HCT116 (cell line): ENCODE measurements at regions not wholly inside any gene's neighbourhood (a gene's known extent, or its start where the extent isn't known, plus 50 kb on each side); places are given as distances from the start of the nearest gene placed in this dataset.

Experiments used
- ATAC-seq: fragments of 200-7000 bp; cut with Tn5 transposase; 2 replicates; pipeline ENCODE4 v1.9.1; 2020; ENCODE audit warnings: mild to moderate bottlenecking, moderate library complexity
- BruUV-seq: library from RNA; stranded (reverse); fragments of 400-500 nt; replicated peaks from 2 replicates; lab custom pipeline; 2021; lab: Mats Ljungman, UMichigan
- CTCF ChIA-PET: fragments of 300-600 bp; sonication (Branson Sonifier 250); formaldehyde crosslinking; loops from one replicate; lab custom pipeline; 2021; ENCODE audit warnings: antibody characterized with exemption; lab: Charles Lee
- POLR2A ChIA-PET: fragments of 300-600, 350-600 bp; sonication (Branson Sonifier 250); formaldehyde crosslinking; loops from one replicate; lab custom pipeline; 2021; ENCODE audit warnings: antibody characterized with exemption; lab: Charles Lee
- RAD21 ChIA-PET, 2 experiments: fragments of 300-600 bp; sonication (Branson Sonifier 250); formaldehyde crosslinking; loops; one replicate each; lab custom pipeline; 2023; ENCODE audit warnings: low total read pairs in 2 of 2; ENCODE audit not compliant: uncharacterized antibody in 2 of 2, unreplicated experiment in 2 of 2, low non-redundant PET in 1 of 2; lab: Charles Lee
- DNase-seq: peaks from one replicate; pipeline ENCODE4 v3.0.0-alpha.2; 2010; ENCODE audit warnings: low read depth, low spot score
- H2AFZ ChIP-seq: fragments of 200-600 bp; shearing (Covaris generic), sonication (generic); 2 replicates; pipeline ENCODE4 v1.6.1; 2017; ENCODE audit warnings: low read depth, mixed run types, mixed read lengths, antibody characterized with exemption, low read length; ENCODE audit not compliant: poor library complexity, severe bottlenecking
- H3K27ac ChIP-seq: 2 replicates; pipeline ENCODE4 v1.5.1; 2012; ENCODE audit warnings: low read depth, low read length
- H3K27me3 ChIP-seq: fragments of 200-600 bp; sonication (generic); 2 replicates; pipeline ENCODE4 v1.6.1; 2016; ENCODE audit warnings: mixed run types, low read length, mixed read lengths; ENCODE audit not compliant: insufficient read depth
- H3K36me3 ChIP-seq, 2 experiments: fragments of 200-500 bp in 1 of 2; fragments of 200-600 bp in 1 of 2; sonication (Bioruptor generic) in 1 of 2; sonication (generic) in 1 of 2; 2 replicates each; pipeline versions ENCODE4 v1.5.1 to v1.6.1; 2014 to 2016; ENCODE audit warnings: low read length in 2 of 2, inconsistent platforms in 1 of 2, mixed read lengths in 1 of 2, mixed run types in 1 of 2; ENCODE audit not compliant: insufficient read depth in 2 of 2, control insufficient read depth in 1 of 2
- H3K4me1 ChIP-seq, 2 experiments: fragments of 200-600 bp in 1 of 2; sonication (generic) in 1 of 2; 2 replicates each; pipeline versions ENCODE4 v1.5.1 to v1.6.1; 2012 to 2017; ENCODE audit warnings: low read length in 2 of 2, inconsistent platforms in 1 of 2, mild to moderate bottlenecking in 1 of 2, mixed read lengths in 1 of 2, mixed run types in 1 of 2, moderate library complexity in 1 of 2; ENCODE audit not compliant: insufficient read depth in 2 of 2, control insufficient read depth in 1 of 2
- H3K4me2 ChIP-seq: fragments of 200-600 bp; sonication (generic); 2 replicates; pipeline ENCODE4 v1.6.1; 2017; ENCODE audit warnings: mixed run types, low read length, mixed read lengths
- H3K4me3 ChIP-seq, 2 experiments: fragments of 200-600 bp in 1 of 2; sonication (generic) in 1 of 2; replicated peaks in 1 of 2; 2 replicates each; pipeline ENCODE4 v1.5.1; 2011 to 2016; ENCODE audit warnings: low read length in 2 of 2, control low read depth in 1 of 2, low read depth in 1 of 2, mild to moderate bottlenecking in 1 of 2, mixed read lengths in 1 of 2, mixed run types in 1 of 2
- H3K79me2 ChIP-seq: fragments of 200-600 bp; sonication (generic); 2 replicates; pipeline ENCODE4 v1.6.1; 2017; ENCODE audit warnings: mild to moderate bottlenecking, mixed run types, low read length, moderate library complexity, mixed read lengths; ENCODE audit not compliant: insufficient read depth
- H3K9ac ChIP-seq: fragments of 200-600 bp; sonication (generic); 2 replicates; pipeline ENCODE4 v1.6.1; 2016; ENCODE audit warnings: low read length, mixed read lengths
- H3K9me2 ChIP-seq: fragments of 200-600 bp; sonication (generic), shearing (Covaris generic); 2 replicates; pipeline ENCODE4 v1.6.1; 2017; ENCODE audit warnings: mixed run types, mild to moderate bottlenecking, moderate library complexity; ENCODE audit not compliant: insufficient read depth
- H3K9me3 ChIP-seq, 2 experiments: fragments of 200-500 bp in 1 of 2; fragments of 200-600 bp in 1 of 2; sonication (Bioruptor generic) in 1 of 2; sonication (generic) in 1 of 2; 2 replicates each; pipeline ENCODE4 v1.6.1; 2014 to 2017; ENCODE audit warnings: low read length in 2 of 2, mixed read lengths in 2 of 2, inconsistent platforms in 1 of 2, low read depth in 1 of 2, mild to moderate bottlenecking in 1 of 2, mixed run types in 1 of 2, moderate library complexity in 1 of 2; ENCODE audit not compliant: control insufficient read depth in 1 of 2, insufficient read depth in 1 of 2
- H4K20me1 ChIP-seq: fragments of 200-600 bp; sonication (generic), shearing (Covaris generic); 2 replicates; pipeline ENCODE4 v1.6.1; 2017; ENCODE audit warnings: mixed run types, mild to moderate bottlenecking, moderate library complexity; ENCODE audit not compliant: insufficient read depth
- intact Hi-C: fragments of 100-400 bp; cut with micrococcal nuclease; formaldehyde crosslinking; loops from 2 replicates; pipeline ENCODE4 v1.10.0; 2022
- TF ChIP-seq, protein P1 (sequence below), 3 experiments: fragments of 200-600 bp in 1 of 3; sonication (generic) in 1 of 3; IDR thresholded peaks in 2 of 3; conservative IDR thresholded peaks in 1 of 3; 2 replicates each; pipeline ENCODE4 v1.5.1; 2012 to 2017; ENCODE audit warnings: low read depth in 2 of 3, low read length in 2 of 3, antibody characterized with exemption in 1 of 3, borderline replicate concordance in 1 of 3, control low read depth in 1 of 3, mild to moderate bottlenecking in 1 of 3, mixed read lengths in 1 of 3, mixed run types in 1 of 3, moderate library complexity in 1 of 3; ENCODE audit not compliant: insufficient read depth in 1 of 3
- TF ChIP-seq, protein P2 (sequence below): IDR thresholded peaks from 2 replicates; pipeline ENCODE4 v1.6.1; 2012; ENCODE audit warnings: low read depth

DNA sequence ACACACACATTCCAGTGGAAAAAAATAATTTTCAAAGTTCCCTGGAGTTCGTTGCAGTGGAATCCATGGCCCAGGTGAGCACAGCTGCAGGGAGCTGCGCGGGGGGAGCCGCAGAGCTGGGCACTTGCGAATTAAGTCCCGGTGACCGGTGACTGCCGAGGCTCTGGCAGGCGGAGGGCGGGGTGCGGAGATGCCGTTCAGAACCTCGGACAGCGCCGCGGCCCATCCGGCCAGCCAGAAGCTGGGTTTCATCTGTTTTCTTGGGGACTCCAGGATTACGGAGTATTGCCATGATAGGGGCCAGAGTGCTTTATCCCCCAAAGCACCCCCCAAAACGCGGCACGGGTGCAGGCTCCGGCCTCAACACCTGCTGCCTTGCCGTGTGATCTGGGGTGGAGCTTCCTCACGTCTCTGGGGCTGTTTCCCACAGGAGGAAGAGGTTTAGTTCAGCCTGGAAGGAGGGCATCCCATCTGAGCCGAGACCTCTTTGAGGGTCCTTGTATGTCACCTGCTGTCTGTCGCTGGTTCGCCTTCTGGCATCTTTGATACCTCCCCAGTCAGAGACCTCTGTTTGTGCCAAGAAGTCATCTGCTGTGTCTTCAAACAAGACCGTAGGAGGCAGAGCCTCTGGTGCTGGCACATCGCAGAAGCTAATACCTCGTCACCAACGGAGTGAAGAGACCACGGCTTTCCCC, 99.4 kb downstream of the YTHDF1 start:
- RAD21 ChIA-PET, result interaction anchor here in 1 of 2 experiments (0.5 kb wide), 1 partner anchor 26 kb away, joined by 3 read pairs; no protein-coding TSS in a partner anchor
- no peak overlapping the region for H3K27ac ChIP-seq
- intact Hi-C loops, result no loop called here
- BruUV-seq, result no TSS peak
- H3K4me3 ChIP-seq, result no peak overlapping the region
- H3K36me3 ChIP-seq, result no peaks in the 10 kb centered on the region
- H3K27me3 ChIP-seq, result 0 out of 2 replicates have a peak, but pooled peaks cover 3% of the 10 kb centered on the region
- H3K9me3 ChIP-seq, result peaks cover 4 to 5% of the 10 kb centered on the region in 2 experiments; a peak in 1 of 4 replicates
- TF ChIP-seq, protein P1, sequence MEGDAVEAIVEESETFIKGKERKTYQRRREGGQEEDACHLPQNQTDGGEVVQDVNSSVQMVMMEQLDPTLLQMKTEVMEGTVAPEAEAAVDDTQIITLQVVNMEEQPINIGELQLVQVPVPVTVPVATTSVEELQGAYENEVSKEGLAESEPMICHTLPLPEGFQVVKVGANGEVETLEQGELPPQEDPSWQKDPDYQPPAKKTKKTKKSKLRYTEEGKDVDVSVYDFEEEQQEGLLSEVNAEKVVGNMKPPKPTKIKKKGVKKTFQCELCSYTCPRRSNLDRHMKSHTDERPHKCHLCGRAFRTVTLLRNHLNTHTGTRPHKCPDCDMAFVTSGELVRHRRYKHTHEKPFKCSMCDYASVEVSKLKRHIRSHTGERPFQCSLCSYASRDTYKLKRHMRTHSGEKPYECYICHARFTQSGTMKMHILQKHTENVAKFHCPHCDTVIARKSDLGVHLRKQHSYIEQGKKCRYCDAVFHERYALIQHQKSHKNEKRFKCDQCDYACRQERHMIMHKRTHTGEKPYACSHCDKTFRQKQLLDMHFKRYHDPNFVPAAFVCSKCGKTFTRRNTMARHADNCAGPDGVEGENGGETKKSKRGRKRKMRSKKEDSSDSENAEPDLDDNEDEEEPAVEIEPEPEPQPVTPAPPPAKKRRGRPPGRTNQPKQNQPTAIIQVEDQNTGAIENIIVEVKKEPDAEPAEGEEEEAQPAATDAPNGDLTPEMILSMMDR (IDR thresholded peaks at IDR 0.05 in 2 of 3, conservative IDR thresholded peaks at IDR 0.05 in 1 of 3; ENCODE audit: borderline replicate concordance in 1 of 3, insufficient read depth in 1 of 3, low read depth in 2 of 3, low read length in 2 of 3), result no peak
- TF ChIP-seq, protein P2, sequence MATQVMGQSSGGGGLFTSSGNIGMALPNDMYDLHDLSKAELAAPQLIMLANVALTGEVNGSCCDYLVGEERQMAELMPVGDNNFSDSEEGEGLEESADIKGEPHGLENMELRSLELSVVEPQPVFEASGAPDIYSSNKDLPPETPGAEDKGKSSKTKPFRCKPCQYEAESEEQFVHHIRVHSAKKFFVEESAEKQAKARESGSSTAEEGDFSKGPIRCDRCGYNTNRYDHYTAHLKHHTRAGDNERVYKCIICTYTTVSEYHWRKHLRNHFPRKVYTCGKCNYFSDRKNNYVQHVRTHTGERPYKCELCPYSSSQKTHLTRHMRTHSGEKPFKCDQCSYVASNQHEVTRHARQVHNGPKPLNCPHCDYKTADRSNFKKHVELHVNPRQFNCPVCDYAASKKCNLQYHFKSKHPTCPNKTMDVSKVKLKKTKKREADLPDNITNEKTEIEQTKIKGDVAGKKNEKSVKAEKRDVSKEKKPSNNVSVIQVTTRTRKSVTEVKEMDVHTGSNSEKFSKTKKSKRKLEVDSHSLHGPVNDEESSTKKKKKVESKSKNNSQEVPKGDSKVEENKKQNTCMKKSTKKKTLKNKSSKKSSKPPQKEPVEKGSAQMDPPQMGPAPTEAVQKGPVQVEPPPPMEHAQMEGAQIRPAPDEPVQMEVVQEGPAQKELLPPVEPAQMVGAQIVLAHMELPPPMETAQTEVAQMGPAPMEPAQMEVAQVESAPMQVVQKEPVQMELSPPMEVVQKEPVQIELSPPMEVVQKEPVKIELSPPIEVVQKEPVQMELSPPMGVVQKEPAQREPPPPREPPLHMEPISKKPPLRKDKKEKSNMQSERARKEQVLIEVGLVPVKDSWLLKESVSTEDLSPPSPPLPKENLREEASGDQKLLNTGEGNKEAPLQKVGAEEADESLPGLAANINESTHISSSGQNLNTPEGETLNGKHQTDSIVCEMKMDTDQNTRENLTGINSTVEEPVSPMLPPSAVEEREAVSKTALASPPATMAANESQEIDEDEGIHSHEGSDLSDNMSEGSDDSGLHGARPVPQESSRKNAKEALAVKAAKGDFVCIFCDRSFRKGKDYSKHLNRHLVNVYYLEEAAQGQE, result peak; percentile 95
- TF ChIP-seq, all 23 proteins: peak for 1
- no peaks in the 10 kb centered on the region for H4K20me1 ChIP-seq
- H3K4me1 ChIP-seq, result no peaks in the 10 kb centered on the region
- ATAC-seq (peak; percentile 44; the same call in 1 of the 2 replicates), DNase-seq (no peak)
- no peaks in the 10 kb centered on the region for H3K79me2 ChIP-seq
- H3K9me2 ChIP-seq, result no peaks in the 10 kb centered on the region
- H3K9ac ChIP-seq, result no peak overlapping the region
- H2AFZ ChIP-seq, result no peak overlapping the region
- ChIA-PET CTCF (no interaction called here), POLR2A (no interaction called here)
- no peak overlapping the region for H3K4me2 ChIP-seq
